Body of pancreas (tissue), 4 donors: ENCODE measurements at regions not wholly inside any gene's neighbourhood (a gene's known extent, or its start where the extent isn't known, plus 50 kb on each side); places are given as distances from the start of the nearest gene placed in this dataset.

ENCODE experiments used
- ATAC-seq: fragments of 150-250 bp; one replicate; pipeline ENCODE4 v1.9.1; 2016
- DNase-seq, 4 donors: peaks; one replicate each; pipeline ENCODE4 v3.0.0-alpha.2; 2019
- H3K27ac ChIP-seq, 4 donors: fragments of 200-600 bp; sonication (generic); 1 replicate in 3 of 4; 2 replicates in 1 of 4; pipeline versions ENCODE4 v1.5.1 to v1.6.1; 2016 to 2019; ENCODE audit warnings: mild to moderate bottlenecking in 1 of 4, mixed read lengths in 1 of 4, moderate library complexity in 1 of 4
- H3K27me3 ChIP-seq, 2 donors: fragments of 200-600 bp; sonication (generic); one replicate each; pipeline ENCODE4 v1.6.0; 2016; ENCODE audit warnings: mild to moderate bottlenecking in 1 of 2
- H3K36me3 ChIP-seq, 2 donors: fragments of 200-600 bp; sonication (generic); replicated peaks in 1 of 2; 2 replicates each; pipeline ENCODE4 v1.5.1; 2016; ENCODE audit warnings: low read depth in 2 of 2; ENCODE audit not compliant: insufficient read depth in 1 of 2
- H3K4me1 ChIP-seq: fragments of 200-600 bp; sonication (generic); one replicate; pipeline ENCODE4 v1.6.0; 2016
- H3K4me3 ChIP-seq, 2 donors: fragments of 200-600 bp; sonication (generic); 1 replicate in 1 of 2; 2 replicates in 1 of 2; pipeline ENCODE4 v1.5.1; 2016 to 2019
- H3K9me3 ChIP-seq, 3 donors: fragments of 200-600 bp; sonication (generic); 1 replicate in 2 of 3; 2 replicates in 1 of 3; pipeline ENCODE4 v1.5.1; 2016
- CTCF ChIP-seq, 7 experiments: fragments of 450-650 bp in 4 of 7; fragments of 200-600 bp in 3 of 7; sonication (generic) in 3 of 7; IDR thresholded peaks; one replicate each; pipeline ENCODE4 v1.5.1; 2016 to 2019; ENCODE audit warnings: antibody characterized with exemption in 7 of 7
- POLR2A ChIP-seq, 3 donors: fragments of 450-650 bp; IDR thresholded peaks; one replicate each; pipeline ENCODE4 v1.6.1; 2016; ENCODE audit warnings: antibody characterized with exemption in 3 of 3, mild to moderate bottlenecking in 2 of 3
- WGBS, 2 donors: methylation state at CpG; one replicate each; pipeline ENCODE4 v1.1.5; 2017; 5-methylcytosine and 5-hydroxymethylcytosine counted together
- intact Hi-C: fragments of 100-400 bp; cut with DNase I; formaldehyde crosslinking; loops from one replicate; pipeline ENCODE4 v1.15.1; 2023

GRCh38 chr7:33849004-33849403, 56.3 kb upstream of the BMPER start:
- TF ChIP-seq CTCF (IDR thresholded peaks at IDR 0.05) (no peak), POLR2A (IDR thresholded peaks at IDR 0.05) (no peak)
- peaks cover 7% of the 10 kb centered on the region for H3K4me1 ChIP-seq
- 72 to 81% methylated on average over 2 of the region's 2 CpGs for WGBS, 2 donors
- DNase-seq (no peak), ATAC-seq (no peak)
- H3K9me3 ChIP-seq: no peaks in the 10 kb centered on the region
- no peak overlapping the region for H3K27ac ChIP-seq
- intact Hi-C loops: no loop called here
- H3K36me3 ChIP-seq: no peaks in the 10 kb centered on the region
- H3K27me3 ChIP-seq: no peaks in the 10 kb centered on the region
- no peak overlapping the region for H3K4me3 ChIP-seq

GRCh38 chr7:33849971-33850559, 55.3 kb upstream of the BMPER start:
- no peak for ATAC-seq
- 72 to 92% methylated on average over 3 of the region's 3 CpGs for WGBS, 2 donors
- TF ChIP-seq POLR2A (IDR thresholded peaks at IDR 0.05): no peak
- Histone ChIP-seq H3K4me3 (no peak overlapping the region), H3K27me3 (no peaks in the 10 kb centered on the region), H3K4me1 (peaks cover 7% of the 10 kb centered on the region), H3K27ac (no peak overlapping the region), H3K9me3 (no peaks in the 10 kb centered on the region), H3K36me3 (no peaks in the 10 kb centered on the region)
- no peak for DNase-seq
- intact Hi-C loops: no loop called here

- WGBS, 2 donors: 43 to 62% methylated on average over 1 of the region's 1 CpG
- intact Hi-C loops: no loop called here
- no peak overlapping the region for H3K4me3 ChIP-seq
- peaks cover 7% of the 10 kb centered on the region for H3K4me1 ChIP-seq
- H3K27ac ChIP-seq: no peak overlapping the region
- TF ChIP-seq POLR2A (IDR thresholded peaks at IDR 0.05) (no peak), CTCF (IDR thresholded peaks at IDR 0.05) (no peak)
- ATAC-seq: no peak
- no peaks in the 10 kb centered on the region for H3K36me3 ChIP-seq
- H3K9me3 ChIP-seq: no peaks in the 10 kb centered on the region
- no peak for DNase-seq
- H3K27me3 ChIP-seq: no peaks in the 10 kb centered on the region
Measured at GRCh38 chr7:33850768-33851167, 54.6 kb upstream of the BMPER start.

GRCh38 chr7:33852838-33853237, 52.5 kb upstream of the BMPER start:
- ATAC-seq (no peak), DNase-seq (no peak)
- TF ChIP-seq POLR2A (IDR thresholded peaks at IDR 0.05) (no peak), CTCF (IDR thresholded peaks at IDR 0.05) (no peak)
- intact Hi-C loops: no loop called here
- WGBS, 2 donors: 73 to 77% methylated on average over 3 of the region's 3 CpGs
- no peak overlapping the region for H3K4me3 ChIP-seq
- H3K27me3 ChIP-seq: no peaks in the 10 kb centered on the region
- H3K4me1 ChIP-seq: no peaks in the 10 kb centered on the region
- no peaks in the 10 kb centered on the region for H3K9me3 ChIP-seq
- H3K27ac ChIP-seq: no peak overlapping the region
- no peaks in the 10 kb centered on the region for H3K36me3 ChIP-seq

GRCh38 chr7:33853361-33854062, 51.8 kb upstream of the BMPER start:
- H3K4me1 ChIP-seq: no peaks in the 10 kb centered on the region
- intact Hi-C loops: no loop called here
- TF ChIP-seq CTCF (IDR thresholded peaks at IDR 0.05) (no peak), POLR2A (IDR thresholded peaks at IDR 0.05) (no peak)
- no peaks in the 10 kb centered on the region for H3K9me3 ChIP-seq
- no peaks in the 10 kb centered on the region for H3K36me3 ChIP-seq
- H3K4me3 ChIP-seq: no peak overlapping the region
- ATAC-seq (no peak), DNase-seq (no peak)
- H3K27me3 ChIP-seq: no peaks in the 10 kb centered on the region
- WGBS, 2 donors: 65 to 69% methylated on average over 5 of the region's 5 CpGs
- H3K27ac ChIP-seq: no peak overlapping the region
